Fibroblast of lung (primary cell): ENCODE measurements at regions not wholly inside any gene's neighbourhood (a gene's known extent, or its start where the extent isn't known, plus 50 kb on each side); places are given as distances from the start of the nearest gene placed in this dataset.
A peak's percentile ranks its signal among the peaks of the same experiment; 100 is the strongest.

ENCODE experiments used
- DNase-seq, 2 donors: peaks; one replicate each; pipeline versions ENCODE4 v3.0.0 to v3.0.0-alpha.2; 2010; ENCODE audit warnings: low read depth in 2 of 2
- H2AFZ ChIP-seq: 2 replicates; pipeline ENCODE4 v1.5.1; 2012; ENCODE audit warnings: low read length, control low read depth, inconsistent platforms
- H3K27ac ChIP-seq: 2 replicates; pipeline ENCODE4 v1.5.1; 2011; ENCODE audit warnings: low read length, control low read depth; ENCODE audit not compliant: insufficient read depth
- H3K27me3 ChIP-seq: 2 replicates; pipeline ENCODE4 v1.5.1; 2011; ENCODE audit warnings: mild to moderate bottlenecking, low read length; ENCODE audit not compliant: control insufficient read depth, insufficient read depth
- H3K36me3 ChIP-seq: 2 replicates; pipeline ENCODE4 v1.5.1; 2011; ENCODE audit warnings: low read length; ENCODE audit not compliant: control insufficient read depth, insufficient read depth
- H3K4me1 ChIP-seq: 2 replicates; pipeline ENCODE4 v1.5.1; 2011; ENCODE audit warnings: low read length; ENCODE audit not compliant: control insufficient read depth, insufficient read depth; ENCODE audit errors: extremely low read depth
- H3K4me2 ChIP-seq: 2 replicates; pipeline ENCODE4 v1.5.1; 2011; ENCODE audit warnings: low read length, control low read depth; ENCODE audit not compliant: insufficient read depth; ENCODE audit errors: extremely low read depth
- H3K4me3 ChIP-seq, 4 experiments: fragments of 200-600 bp in 1 of 4; sonication (generic) in 1 of 4; replicated peaks in 1 of 4; 2 replicates each; pipeline ENCODE4 v1.5.1; 2011 to 2016; ENCODE audit warnings: low read length in 4 of 4, low read depth in 3 of 4, mild to moderate bottlenecking in 3 of 4, control low read depth in 2 of 4, inconsistent platforms in 1 of 4, mixed read lengths in 1 of 4; ENCODE audit not compliant: insufficient read depth in 1 of 4; ENCODE audit errors: control extremely low read depth in 1 of 4
- H3K79me2 ChIP-seq: 2 replicates; pipeline ENCODE4 v1.5.1; 2012; ENCODE audit warnings: mild to moderate bottlenecking, low read length, inconsistent platforms; ENCODE audit not compliant: control insufficient read depth, insufficient read depth
- H3K9ac ChIP-seq: 2 replicates; pipeline ENCODE4 v1.5.1; 2011; ENCODE audit warnings: mild to moderate bottlenecking, low read length, control low read depth; ENCODE audit not compliant: insufficient read depth
- H3K9me3 ChIP-seq: 2 replicates; pipeline ENCODE4 v1.5.1; 2012; ENCODE audit warnings: low read depth, low read length; ENCODE audit not compliant: control insufficient read depth, insufficient read depth
- H4K20me1 ChIP-seq: 2 replicates; pipeline ENCODE4 v1.5.1; 2011; ENCODE audit warnings: low read length; ENCODE audit not compliant: control insufficient read depth, insufficient read depth; ENCODE audit errors: extremely low read depth
- CTCF ChIP-seq, 2 donors: IDR thresholded peaks in 1 of 2; conservative IDR thresholded peaks in 1 of 2; 1 replicate in 1 of 2; 2 replicates in 1 of 2; pipeline ENCODE4 v1.5.1; 2011 to 2012; ENCODE audit warnings: low read length in 2 of 2, control low read depth in 1 of 2, inconsistent platforms in 1 of 2, low read depth in 1 of 2, mild to moderate bottlenecking in 1 of 2
- EZH2 ChIP-seq: IDR thresholded peaks from 2 replicates; pipeline ENCODE4 v1.5.1; 2012; ENCODE audit warnings: low read length, control low read depth, mild to moderate bottlenecking; ENCODE audit errors: missing control alignments

GRCh38 chr1:172950528-172950927, 100.2 kb downstream of the TNFSF18 start:
- peak in 1 of 2 donors; percentile 57 for DNase-seq
- Histone ChIP-seq H3K27me3 (no peaks in the 10 kb centered on the region), H3K4me2 (no peak overlapping the region), H3K4me1 (peaks cover 16% of the 10 kb centered on the region), H3K9me3 (no peaks in the 10 kb centered on the region), H3K27ac (no peak overlapping the region), H3K9ac (no peak overlapping the region), H3K36me3 (no peaks in the 10 kb centered on the region), H3K4me3 (no peak overlapping the region), H2AFZ (no peak overlapping the region), H4K20me1 (no peaks in the 10 kb centered on the region), H3K79me2 (no peaks in the 10 kb centered on the region)
- TF ChIP-seq CTCF (conservative IDR thresholded peaks at IDR 0.05 in 1 of 2, IDR thresholded peaks at IDR 0.05 in 1 of 2; ENCODE audit: low read depth in 1 of 2, low read length in 2 of 2): no peak
- no peak for TF ChIP-seq EZH2

GRCh38 chr1:172951730-172952365, 98.9 kb downstream of the TNFSF18 start:
- Histone ChIP-seq H3K27ac (no peak overlapping the region), H3K4me2 (no peak overlapping the region), H2AFZ (no peak overlapping the region), H4K20me1 (no peaks in the 10 kb centered on the region), H3K4me3 (no peak overlapping the region), H3K27me3 (no peaks in the 10 kb centered on the region), H3K79me2 (no peaks in the 10 kb centered on the region), H3K36me3 (no peaks in the 10 kb centered on the region), H3K9ac (no peak overlapping the region), H3K9me3 (no peaks in the 10 kb centered on the region), H3K4me1 (peaks cover 21% of the 10 kb centered on the region)
- no peak for TF ChIP-seq CTCF (conservative IDR thresholded peaks at IDR 0.05 in 1 of 2, IDR thresholded peaks at IDR 0.05 in 1 of 2; ENCODE audit: low read depth in 1 of 2, low read length in 2 of 2)
- TF ChIP-seq EZH2: no peak
- DNase-seq: peak; percentile 84 to 96

- no peak overlapping the region for H3K4me2 ChIP-seq
- H3K4me1 ChIP-seq: peaks cover 21% of the 10 kb centered on the region
- peak; percentile 48 to 66 for DNase-seq
- H3K36me3 ChIP-seq: no peaks in the 10 kb centered on the region
- no peak overlapping the region for H3K27ac ChIP-seq
- no peak overlapping the region for H3K4me3 ChIP-seq
- no peak overlapping the region for H3K9ac ChIP-seq
- no peaks in the 10 kb centered on the region for H3K27me3 ChIP-seq
- no peaks in the 10 kb centered on the region for H3K9me3 ChIP-seq
- H4K20me1 ChIP-seq: no peaks in the 10 kb centered on the region
- H2AFZ ChIP-seq: no peak overlapping the region
- no peaks in the 10 kb centered on the region for H3K79me2 ChIP-seq
- TF ChIP-seq EZH2 (no peak), CTCF (conservative IDR thresholded peaks at IDR 0.05 in 1 of 2, IDR thresholded peaks at IDR 0.05 in 1 of 2; ENCODE audit: low read depth in 1 of 2, low read length in 2 of 2) (no peak)
Observed at GRCh38 chr1:172952516-172952915, 98.2 kb downstream of the TNFSF18 start.
